PC-3 (cell line): ENCODE measurements at regions not wholly inside any gene's neighbourhood (a gene's known extent, or its start where the extent isn't known, plus 50 kb on each side); places are given as distances from the start of the nearest gene placed in this dataset.

Source experiments
- ATAC-seq: fragments of 200-7000 bp; cut with Tn5 transposase; 2 replicates; pipeline ENCODE4 v1.9.1; 2020; ENCODE audit warnings: mild to moderate bottlenecking, moderate library complexity
- BruUV-seq: library from RNA; stranded (reverse); fragments of 400-500 nt; replicated peaks from 2 replicates; lab custom pipeline; 2021; lab: Mats Ljungman, UMichigan
- CTCF ChIA-PET: fragments of 300-600 bp; sonication (Branson Sonifier 250); formaldehyde crosslinking; loops from one replicate; lab custom pipeline; 2022; ENCODE audit warnings: antibody characterized with exemption; lab: Charles Lee
- POLR2A ChIA-PET: fragments of 300-600 bp; sonication (Branson Sonifier 250); formaldehyde crosslinking; loops from one replicate; lab custom pipeline; 2022; ENCODE audit warnings: antibody characterized with exemption; ENCODE audit not compliant: unreplicated experiment; lab: Charles Lee
- DNase-seq: peaks from one replicate; pipeline ENCODE4 v3.0.0-alpha.2; 2015
- H2AFZ ChIP-seq: fragments of 300-600 bp; sonication (generic); 2 replicates; pipeline ENCODE4 v1.6.0; 2016; ENCODE audit warnings: antibody characterized with exemption, low read length
- H3F3A ChIP-seq: fragments of 300-600 bp; sonication (generic); one replicate; pipeline ENCODE4 v1.6.0; 2017; ENCODE audit warnings: antibody characterized with exemption, low read length, control low read depth, mild to moderate bottlenecking; ENCODE audit not compliant: unreplicated experiment
- H3K27ac ChIP-seq: fragments of 300-600 bp; sonication (generic); 2 replicates; pipeline ENCODE4 v1.5.1; 2016; ENCODE audit warnings: mild to moderate bottlenecking, low read length
- H3K27me3 ChIP-seq: fragments of 300-600 bp; sonication (generic); 2 replicates; pipeline ENCODE4 v1.6.1; 2016; ENCODE audit warnings: low read length, mixed read lengths
- H3K36me3 ChIP-seq: fragments of 300-600 bp; sonication (generic); 2 replicates; pipeline ENCODE4 v1.6.1; 2016; ENCODE audit warnings: low read depth, mixed run types, low read length, mixed read lengths
- H3K4me1 ChIP-seq: fragments of 300-600 bp; sonication (generic); 2 replicates; pipeline ENCODE4 v1.5.1; 2016; ENCODE audit warnings: low read length; ENCODE audit not compliant: insufficient read depth
- H3K4me2 ChIP-seq: fragments of 300-600 bp; sonication (generic); 2 replicates; pipeline ENCODE4 v1.6.0; 2016; ENCODE audit warnings: low read length
- H3K4me3 ChIP-seq: fragments of 300-600 bp; sonication (generic); 2 replicates; pipeline ENCODE4 v1.5.1; 2016; ENCODE audit warnings: mild to moderate bottlenecking, low read length, mixed read lengths
- H3K79me2 ChIP-seq: fragments of 300-600 bp; sonication (generic); 2 replicates; pipeline ENCODE4 v1.6.1; 2017; ENCODE audit warnings: low read length, mixed read lengths
- H3K9ac ChIP-seq: fragments of 300-600 bp; sonication (generic); 2 replicates; pipeline ENCODE4 v1.6.0; 2016; ENCODE audit warnings: mild to moderate bottlenecking, low read length
- H3K9me2 ChIP-seq: fragments of 300-600 bp; sonication (generic); replicated peaks from 2 replicates; pipeline ENCODE4 v1.6.1; 2016; ENCODE audit warnings: mixed run types, low read length, mixed read lengths
- H3K9me3 ChIP-seq: fragments of 300-600 bp; sonication (generic); 2 replicates; pipeline ENCODE4 v1.6.1; 2016; ENCODE audit warnings: low read length, mixed read lengths
- H4K20me1 ChIP-seq: fragments of 300-600 bp; sonication (generic); 2 replicates; pipeline ENCODE4 v1.6.1; 2016; ENCODE audit warnings: low read length, mixed read lengths
- CTCF ChIP-seq: fragments of 300-600 bp; sonication (generic); conservative IDR thresholded peaks from 2 replicates; pipeline ENCODE4 v1.5.1; 2017; ENCODE audit warnings: antibody characterized with exemption, low read depth, mild to moderate bottlenecking, low read length
- EZH2 ChIP-seq: fragments of 300-600 bp; sonication (generic); IDR thresholded peaks from one replicate; pipeline ENCODE4 v1.6.1; 2017; ENCODE audit warnings: antibody characterized with exemption, mild to moderate bottlenecking, low read length; ENCODE audit not compliant: unreplicated experiment
- EZH2phosphoT487 ChIP-seq: fragments of 300-600 bp; sonication (generic); IDR thresholded peaks from 2 replicates; pipeline ENCODE4 v1.6.1; 2018; ENCODE audit warnings: mild to moderate bottlenecking, antibody characterized with exemption, low read length, borderline replicate concordance
- intact Hi-C: fragments of 100-400 bp; cut with micrococcal nuclease; formaldehyde crosslinking; loops from 2 replicates; pipeline ENCODE4 v1.9.0; 2023

GRCh38 chr4:71138007-71138615, 144.7 kb downstream of the DCK start:
- Histone ChIP-seq H3K9ac (no peak overlapping the region), H3K27me3 (no peaks in the 10 kb centered on the region), H3K9me3 (no peaks in the 10 kb centered on the region), H3K79me2 (no peaks in the 10 kb centered on the region), H3K9me2 (no peaks in the 10 kb centered on the region), H3K36me3 (no peaks in the 10 kb centered on the region), H3F3A (no peaks in the 10 kb centered on the region), H3K4me3 (no peak overlapping the region), H2AFZ (no peak overlapping the region), H3K4me1 (0 out of 2 replicates have a peak, but pooled peaks cover 3% of the 10 kb centered on the region), H4K20me1 (no peaks in the 10 kb centered on the region), H3K27ac (no peak overlapping the region), H3K4me2 (no peak overlapping the region)
- TF ChIP-seq EZH2, result no peak
- TF ChIP-seq EZH2phosphoT487, result no peak
- no peak for TF ChIP-seq CTCF
- no TSS peak for BruUV-seq
- ChIA-PET CTCF (no interaction called here), POLR2A (no interaction called here)
- no peak for ATAC-seq
- intact Hi-C loops, result no loop called here
- DNase-seq, result no peak

GRCh38 chr4:71140563-71140962, 147.1 kb downstream of the DCK start:
- H3K27ac ChIP-seq, result no peak overlapping the region
- TF ChIP-seq EZH2, result no peak
- TF ChIP-seq CTCF, result no peak
- TF ChIP-seq EZH2phosphoT487, result no peak
- ChIA-PET CTCF (interaction anchor here (0.5 kb wide), 1 partner anchor 413 kb away, joined by 4 read pairs; no protein-coding TSS in a partner anchor), POLR2A (no interaction called here)
- no peak for ATAC-seq
- DNase-seq, result no peak
- no peak overlapping the region for H3K4me3 ChIP-seq
- H3F3A ChIP-seq, result no peaks in the 10 kb centered on the region
- no peaks in the 10 kb centered on the region for H3K27me3 ChIP-seq
- H3K9me3 ChIP-seq, result no peaks in the 10 kb centered on the region
- H3K9me2 ChIP-seq, result no peaks in the 10 kb centered on the region
- BruUV-seq, result no TSS peak
- intact Hi-C loops, result no loop called here
- no peaks in the 10 kb centered on the region for H3K79me2 ChIP-seq
- H3K4me2 ChIP-seq, result no peak overlapping the region
- no peaks in the 10 kb centered on the region for H3K36me3 ChIP-seq
- no peaks in the 10 kb centered on the region for H3K4me1 ChIP-seq
- H2AFZ ChIP-seq, result no peak overlapping the region
- no peak overlapping the region for H3K9ac ChIP-seq
- H4K20me1 ChIP-seq, result no peaks in the 10 kb centered on the region

GRCh38 chr4:71141125-71141524, 147.7 kb downstream of the DCK start:
- Histone ChIP-seq H3K4me2 (no peak overlapping the region), H3K27me3 (no peaks in the 10 kb centered on the region), H3K9me3 (no peaks in the 10 kb centered on the region), H3K4me3 (no peak overlapping the region), H2AFZ (0 out of 2 replicates have a peak overlapping the region, but pooled peaks have one; percentile 18), H3K4me1 (no peaks in the 10 kb centered on the region), H3K9ac (no peak overlapping the region), H4K20me1 (no peaks in the 10 kb centered on the region), H3K9me2 (no peaks in the 10 kb centered on the region), H3F3A (no peaks in the 10 kb centered on the region), H3K79me2 (no peaks in the 10 kb centered on the region), H3K36me3 (no peaks in the 10 kb centered on the region), H3K27ac (no peak overlapping the region)
- no peak for ATAC-seq
- CTCF ChIA-PET, result interaction anchor here (0.5 kb wide), 1 partner anchor 413 kb away, joined by 4 read pairs; no protein-coding TSS in a partner anchor
- TF ChIP-seq EZH2phosphoT487 (no peak), CTCF (no peak), EZH2 (no peak)
- no TSS peak for BruUV-seq
- intact Hi-C loops, result no loop called here
- no peak for DNase-seq
- POLR2A ChIA-PET, result no interaction called here
